Cerebellar nuclear complex (tissue), 1 donor: ENCODE measurements at regions not wholly inside any gene's neighbourhood (a gene's known extent, or its start where the extent isn't known, plus 50 kb on each side); places are given as distances from the start of the nearest gene placed in this dataset.
"Not testable (repeated sequence)": the region's sequence is repeated elsewhere in the genome, so short reads cannot be mapped to it uniquely, and the experiment has no call there.

Experiments used
- DNase-seq, 2 experiments: peaks; one replicate each; lab custom pipeline; 2025; lab: John Stamatoyannopoulos, UW

- no peak for DNase-seq
Measured at GRCh38 chr3:16708285-16708684, 103.1 kb upstream of the DAZL start.

GRCh38 chr3:16711691-16712090 lies 106.5 kb upstream of the DAZL start:
- not testable (repeated sequence) for DNase-seq

- DNase-seq = no peak
Measured at GRCh38 chr3:16715281-16715680, 110.1 kb upstream of the DAZL start.

- DNase-seq = no peak
Measured at GRCh38 chr3:16719426-16719825, 114.2 kb upstream of the DAZL start.

GRCh38 chr3:16720367-16720940 lies 115.2 kb upstream of the DAZL start:
- DNase-seq = no peak

GRCh38 chr3:16721494-16721893 lies 116.3 kb upstream of the DAZL start:
- no peak for DNase-seq

- no peak for DNase-seq
Measured at GRCh38 chr3:16723978-16724377, 118.8 kb upstream of the DAZL start.

- no peak for DNase-seq
Measured at GRCh38 chr3:16724487-16724886, 119.3 kb upstream of the DAZL start.

GRCh38 chr3:16725972-16726371 lies 120.7 kb upstream of the DAZL start:
- DNase-seq = no peak

- DNase-seq = no peak
Measured at GRCh38 chr3:16728770-16729745, 123.8 kb upstream of the DAZL start.

GRCh38 chr3:16738451-16738850 lies 133.2 kb upstream of the DAZL start:
- DNase-seq = no peak

GRCh38 chr3:16739541-16740105 lies 134.4 kb upstream of the DAZL start:
- DNase-seq = no peak

- no peak for DNase-seq
Measured at GRCh38 chr3:16740515-16740914, 135.3 kb upstream of the DAZL start.

GRCh38 chr3:16741103-16741758 lies 136.0 kb upstream of the DAZL start:
- no peak for DNase-seq

- DNase-seq = no peak
Measured at GRCh38 chr3:16741890-16742289, 136.7 kb upstream of the DAZL start.

- DNase-seq = no peak
Measured at GRCh38 chr3:16743276-16743675, 138.1 kb upstream of the DAZL start.

- no peak for DNase-seq
Measured at GRCh38 chr3:16759227-16759903, 125.4 kb upstream of the PLCL2 start.

- DNase-seq = no peak
Measured at GRCh38 chr3:16761571-16761970, 123.2 kb upstream of the PLCL2 start.

- DNase-seq = no peak
Measured at GRCh38 chr3:16765661-16766060, 119.1 kb upstream of the PLCL2 start.

GRCh38 chr3:16767006-16767405 lies 117.7 kb upstream of the PLCL2 start:
- DNase-seq = no peak

- DNase-seq = no peak
Measured at GRCh38 chr3:16768014-16768413, 116.7 kb upstream of the PLCL2 start.

- no peak for DNase-seq
Measured at GRCh38 chr3:16768956-16769355, 115.8 kb upstream of the PLCL2 start.
